ENCODE measurements at regions not wholly inside any gene's neighbourhood (a gene's known extent, or its start where the extent isn't known, plus 50 kb on each side); places are given as distances from the start of the nearest gene placed in this dataset.

DNA sequence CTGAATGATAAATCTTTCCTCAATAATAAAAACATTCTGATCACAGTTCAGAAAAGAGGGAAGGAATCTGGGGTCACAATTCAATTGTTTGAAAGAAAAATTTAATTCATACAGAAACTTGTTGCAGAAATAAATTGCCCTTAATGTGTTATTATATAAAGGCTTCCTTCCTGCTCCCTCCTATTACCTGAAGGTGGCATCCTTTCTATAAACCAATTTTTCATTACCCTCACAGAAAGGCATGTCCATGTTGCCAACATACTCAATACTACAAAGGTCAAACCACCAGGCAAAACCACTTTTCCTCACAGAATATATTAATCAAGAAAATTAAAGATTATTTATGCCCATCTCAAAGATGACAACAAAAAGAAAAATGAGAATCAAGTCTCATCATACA, 194.3 kb upstream of the CT83 start:
- POLR2A ChIA-PET: no interaction called here
- TF ChIP-seq FOXA1 (IDR thresholded peaks at IDR 0.05) (no peak), HDGF (IDR thresholded peaks at IDR 0.05; ENCODE audit: borderline replicate concordance) (no peak), BHLHE40 (IDR thresholded peaks at IDR 0.05; ENCODE audit: borderline replicate concordance) (no peak), L3MBTL2 (conservative IDR thresholded peaks at IDR 0.05) (no peak), ZNF384 (IDR thresholded peaks at IDR 0.05) (no peak), CTBP1 (IDR thresholded peaks at IDR 0.05; ENCODE audit: borderline replicate concordance) (no peak), LEF1 (IDR thresholded peaks at IDR 0.05; ENCODE audit: borderline replicate concordance) (no peak), SUZ12 (IDR thresholded peaks at IDR 0.05) (no peak), NFRKB (IDR thresholded peaks at IDR 0.05) (no peak), ELF4 (IDR thresholded peaks at IDR 0.05) (no peak), ARNT (IDR thresholded peaks at IDR 0.05) (no peak), FOXM1 (IDR thresholded peaks at IDR 0.05; ENCODE audit: borderline replicate concordance) (no peak), FOXK2 (IDR thresholded peaks at IDR 0.05) (no peak), TARDBP (IDR thresholded peaks at IDR 0.05) (no peak), SP1 (IDR thresholded peaks at IDR 0.05) (no peak)
- TF ChIP-seq, protein P1, sequence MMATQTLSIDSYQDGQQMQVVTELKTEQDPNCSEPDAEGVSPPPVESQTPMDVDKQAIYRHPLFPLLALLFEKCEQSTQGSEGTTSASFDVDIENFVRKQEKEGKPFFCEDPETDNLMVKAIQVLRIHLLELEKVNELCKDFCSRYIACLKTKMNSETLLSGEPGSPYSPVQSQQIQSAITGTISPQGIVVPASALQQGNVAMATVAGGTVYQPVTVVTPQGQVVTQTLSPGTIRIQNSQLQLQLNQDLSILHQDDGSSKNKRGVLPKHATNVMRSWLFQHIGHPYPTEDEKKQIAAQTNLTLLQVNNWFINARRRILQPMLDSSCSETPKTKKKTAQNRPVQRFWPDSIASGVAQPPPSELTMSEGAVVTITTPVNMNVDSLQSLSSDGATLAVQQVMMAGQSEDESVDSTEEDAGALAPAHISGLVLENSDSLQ (IDR thresholded peaks at IDR 0.05): no peak
- no peak for DNase-seq (ENCODE audit: extremely low spot score)
- CTCF ChIA-PET: no interaction called here

DNA sequence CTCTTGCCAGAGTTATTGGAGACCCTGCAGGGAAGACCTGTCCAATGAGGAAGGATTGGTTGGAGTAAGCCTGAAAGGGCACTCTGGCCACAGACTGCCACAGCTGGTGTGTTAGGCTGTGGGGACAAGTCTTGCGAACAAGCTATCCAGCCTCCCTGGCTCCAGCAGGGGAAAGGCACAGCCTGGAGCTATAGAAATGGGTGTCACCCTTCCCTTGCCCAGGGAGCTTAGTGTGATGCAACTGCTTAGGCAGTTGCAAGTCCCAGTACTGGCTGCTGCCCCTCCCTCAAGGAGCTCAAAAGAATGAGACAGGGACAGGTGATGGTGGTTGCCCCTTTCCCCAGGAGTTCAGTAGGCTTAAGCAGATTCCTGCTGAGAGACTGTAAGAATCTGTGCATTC, 165.7 kb upstream of the CT83 start:
- DNase-seq (ENCODE audit: extremely low spot score): no peak
- TF ChIP-seq TARDBP (IDR thresholded peaks at IDR 0.05): no peak
- TF ChIP-seq HDGF (IDR thresholded peaks at IDR 0.05; ENCODE audit: borderline replicate concordance): no peak
- TF ChIP-seq BHLHE40 (IDR thresholded peaks at IDR 0.05; ENCODE audit: borderline replicate concordance): no peak
- TF ChIP-seq FOXK2 (IDR thresholded peaks at IDR 0.05): no peak
- TF ChIP-seq ELF4 (IDR thresholded peaks at IDR 0.05): no peak
- no peak for TF ChIP-seq ZNF384 (IDR thresholded peaks at IDR 0.05)
- no peak for TF ChIP-seq SP1 (IDR thresholded peaks at IDR 0.05)
- TF ChIP-seq CTBP1 (IDR thresholded peaks at IDR 0.05; ENCODE audit: borderline replicate concordance): no peak
- TF ChIP-seq, protein P1 (IDR thresholded peaks at IDR 0.05): no peak
- TF ChIP-seq NFRKB (IDR thresholded peaks at IDR 0.05): no peak
- TF ChIP-seq ARNT (IDR thresholded peaks at IDR 0.05): no peak
- TF ChIP-seq FOXM1 (IDR thresholded peaks at IDR 0.05; ENCODE audit: borderline replicate concordance): no peak
- no peak for TF ChIP-seq LEF1 (IDR thresholded peaks at IDR 0.05; ENCODE audit: borderline replicate concordance)
- no peak for TF ChIP-seq SUZ12 (IDR thresholded peaks at IDR 0.05)
- TF ChIP-seq L3MBTL2 (conservative IDR thresholded peaks at IDR 0.05): no peak
- no peak for TF ChIP-seq FOXA1 (IDR thresholded peaks at IDR 0.05)
- ChIA-PET POLR2A (no interaction called here), CTCF (no interaction called here)

DNA sequence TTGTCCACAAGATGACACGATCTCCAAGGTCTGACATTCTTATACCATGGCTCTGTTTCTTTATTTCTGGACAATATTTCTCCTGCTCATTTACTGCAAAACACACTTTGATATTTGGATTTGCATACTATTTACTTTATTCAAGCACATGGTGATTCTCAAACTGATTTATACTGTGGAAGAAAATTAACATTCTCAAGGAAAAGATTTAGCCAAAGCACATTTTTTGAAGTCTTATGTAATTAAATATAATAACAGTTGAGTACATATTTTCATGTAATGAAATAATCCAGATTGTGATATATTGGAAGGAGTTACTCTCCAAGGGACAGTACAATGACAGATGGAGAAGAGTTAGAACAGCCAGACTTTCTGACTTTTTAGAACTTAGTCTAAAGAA, 155.8 kb upstream of the CT83 start:
- TF ChIP-seq, protein P1 (IDR thresholded peaks at IDR 0.05): no peak
- TF ChIP-seq ELF4 (IDR thresholded peaks at IDR 0.05): no peak
- no peak for TF ChIP-seq FOXM1 (IDR thresholded peaks at IDR 0.05; ENCODE audit: borderline replicate concordance)
- TF ChIP-seq CTBP1 (IDR thresholded peaks at IDR 0.05; ENCODE audit: borderline replicate concordance): no peak
- TF ChIP-seq ARNT (IDR thresholded peaks at IDR 0.05): no peak
- TF ChIP-seq LEF1 (IDR thresholded peaks at IDR 0.05; ENCODE audit: borderline replicate concordance): no peak
- no peak for TF ChIP-seq FOXA1 (IDR thresholded peaks at IDR 0.05)
- no peak for TF ChIP-seq ZNF384 (IDR thresholded peaks at IDR 0.05)
- no peak for TF ChIP-seq SP1 (IDR thresholded peaks at IDR 0.05)
- no peak for TF ChIP-seq HDGF (IDR thresholded peaks at IDR 0.05; ENCODE audit: borderline replicate concordance)
- TF ChIP-seq SUZ12 (IDR thresholded peaks at IDR 0.05): no peak

DNA sequence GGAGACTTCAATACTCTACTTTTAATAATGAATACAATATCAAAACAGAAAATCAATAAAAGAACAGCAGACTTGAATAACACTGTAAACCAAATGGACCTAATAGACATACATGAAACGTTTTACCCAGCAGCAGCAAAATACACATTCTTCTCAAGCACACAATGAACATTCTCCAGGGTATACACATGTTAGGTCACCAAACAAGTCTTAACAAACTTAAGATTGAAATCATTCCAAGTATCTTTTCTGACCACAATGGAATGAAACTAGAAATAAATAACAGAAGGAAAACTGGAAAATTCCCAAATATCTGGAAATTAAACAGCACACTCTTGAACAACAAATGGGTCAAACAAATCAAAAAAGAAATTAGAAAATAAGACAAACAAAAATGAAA, 145.0 kb upstream of the CT83 start:
- TF ChIP-seq ZNF384 (IDR thresholded peaks at IDR 0.05): no peak
- no peak for DNase-seq (ENCODE audit: extremely low spot score)
- ChIA-PET POLR2A (no interaction called here), CTCF (no interaction called here)

More for the DNA sequence above, 155.8 kb upstream of the CT83 start:
- ChIA-PET POLR2A (no interaction called here), CTCF (no interaction called here)
- no peak for DNase-seq (ENCODE audit: extremely low spot score)

DNA sequence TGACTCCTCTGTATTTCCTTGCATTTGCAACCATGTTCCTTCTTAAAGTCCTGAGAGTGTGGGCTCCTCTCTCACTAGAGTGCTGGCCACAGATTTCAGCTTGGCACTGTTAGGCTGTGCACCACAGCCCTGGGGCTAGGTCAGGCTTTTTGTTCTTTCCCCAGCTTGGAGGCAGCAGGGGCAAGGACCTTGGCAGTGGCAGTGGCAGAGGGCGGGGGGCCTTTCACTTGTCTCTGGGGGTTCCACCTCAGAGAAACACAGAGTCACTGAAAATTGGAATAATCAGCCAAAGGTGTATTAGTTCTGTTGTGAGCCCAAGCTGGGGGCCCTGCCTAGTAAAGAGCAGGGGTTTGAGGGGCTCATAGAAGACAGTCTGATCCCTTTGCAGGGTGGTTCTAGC, 142.8 kb upstream of the CT83 start:
- CTCF ChIA-PET: no interaction called here
- DNase-seq (ENCODE audit: extremely low spot score): no peak
- TF ChIP-seq LEF1 (IDR thresholded peaks at IDR 0.05; ENCODE audit: borderline replicate concordance) (no peak), NFRKB (IDR thresholded peaks at IDR 0.05) (no peak), TARDBP (IDR thresholded peaks at IDR 0.05) (no peak), FOXA1 (IDR thresholded peaks at IDR 0.05) (no peak), L3MBTL2 (conservative IDR thresholded peaks at IDR 0.05) (no peak), ZNF384 (IDR thresholded peaks at IDR 0.05) (no peak), SP1 (IDR thresholded peaks at IDR 0.05) (no peak), FOXM1 (IDR thresholded peaks at IDR 0.05; ENCODE audit: borderline replicate concordance) (no peak), HDGF (IDR thresholded peaks at IDR 0.05; ENCODE audit: borderline replicate concordance) (no peak), ELF4 (IDR thresholded peaks at IDR 0.05) (no peak), SUZ12 (IDR thresholded peaks at IDR 0.05) (no peak)
- TF ChIP-seq, protein P1 (IDR thresholded peaks at IDR 0.05): no peak
- POLR2A ChIA-PET: no interaction called here

DNA sequence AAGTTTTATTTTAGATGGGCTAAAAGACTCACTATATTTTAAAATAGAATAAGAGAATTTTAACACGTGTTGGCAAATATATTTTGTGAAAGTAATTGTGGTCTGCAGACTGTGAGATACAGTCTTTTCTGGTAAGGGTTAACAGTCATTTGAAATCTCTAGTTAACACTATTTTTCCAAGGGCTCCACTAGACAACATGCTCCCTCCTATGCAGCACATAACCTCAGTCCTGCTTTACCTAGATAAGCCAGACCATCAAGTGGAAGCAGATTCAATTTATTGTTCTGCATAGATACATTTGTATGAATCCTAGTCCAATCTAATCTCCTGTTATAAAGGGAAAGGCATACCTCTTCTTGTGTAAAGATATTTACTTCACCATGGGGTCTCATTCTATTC, 133.2 kb upstream of the CT83 start:
- TF ChIP-seq L3MBTL2 (conservative IDR thresholded peaks at IDR 0.05) (no peak), FOXA1 (IDR thresholded peaks at IDR 0.05) (no peak), LEF1 (IDR thresholded peaks at IDR 0.05; ENCODE audit: borderline replicate concordance) (no peak), ELF4 (IDR thresholded peaks at IDR 0.05) (no peak), TARDBP (IDR thresholded peaks at IDR 0.05) (no peak), BHLHE40 (IDR thresholded peaks at IDR 0.05; ENCODE audit: borderline replicate concordance) (no peak)
- TF ChIP-seq, protein P1 (IDR thresholded peaks at IDR 0.05): no peak
- ChIA-PET POLR2A (no interaction called here), CTCF (no interaction called here)
- no peak for DNase-seq (ENCODE audit: extremely low spot score)
